GM23248 (cell line): ENCODE measurements at regions not wholly inside any gene's neighbourhood (a gene's known extent, or its start where the extent isn't known, plus 50 kb on each side); places are given as distances from the start of the nearest gene placed in this dataset.

Experiments
- DNase-seq: peaks from one replicate; pipeline ENCODE4 v3.0.0-alpha.2; 2015
- H2AFZ ChIP-seq: fragments of 200-600 bp; sonication (generic); 2 replicates; pipeline ENCODE4 v1.6.1; 2016; ENCODE audit warnings: antibody characterized with exemption
- H3F3A ChIP-seq: fragments of 200-600 bp; sonication (generic); 2 replicates; pipeline ENCODE4 v1.6.1; 2016; ENCODE audit warnings: mild to moderate bottlenecking, antibody characterized with exemption, mixed run types; ENCODE audit not compliant: insufficient read depth
- H3K27ac ChIP-seq: fragments of 200-600 bp; sonication (generic); 2 replicates; pipeline ENCODE4 v1.5.1; 2016; ENCODE audit warnings: mild to moderate bottlenecking
- H3K27me3 ChIP-seq: fragments of 200-600 bp; sonication (generic); replicated peaks from 2 replicates; pipeline ENCODE4 v1.6.1; 2016; ENCODE audit warnings: mild to moderate bottlenecking; ENCODE audit not compliant: insufficient read depth
- H3K36me3 ChIP-seq: fragments of 200-600 bp; sonication (generic); 2 replicates; pipeline ENCODE4 v1.6.1; 2016; ENCODE audit warnings: low read depth, mild to moderate bottlenecking
- H3K4me1 ChIP-seq: fragments of 200-600 bp; sonication (generic); 2 replicates; pipeline ENCODE4 v1.6.1; 2016; ENCODE audit warnings: mild to moderate bottlenecking; ENCODE audit not compliant: insufficient read depth
- H3K4me2 ChIP-seq: fragments of 200-600 bp; sonication (generic); one replicate; pipeline ENCODE4 v1.6.1; 2016; ENCODE audit warnings: mild to moderate bottlenecking; ENCODE audit not compliant: unreplicated experiment
- H3K4me3 ChIP-seq: fragments of 200-600 bp; sonication (generic); 2 replicates; pipeline ENCODE4 v1.5.1; 2016; ENCODE audit warnings: mild to moderate bottlenecking
- H3K79me2 ChIP-seq: fragments of 200-600 bp; sonication (generic); 2 replicates; pipeline ENCODE4 v1.6.1; 2016; ENCODE audit warnings: mild to moderate bottlenecking; ENCODE audit not compliant: insufficient read depth
- H3K9ac ChIP-seq: fragments of 200-600 bp; sonication (generic); 2 replicates; pipeline ENCODE4 v1.6.1; 2016; ENCODE audit warnings: mild to moderate bottlenecking
- H3K9me2 ChIP-seq: fragments of 200-600 bp; sonication (generic); 2 replicates; pipeline ENCODE4 v1.6.1; 2016; ENCODE audit warnings: mixed run types, mild to moderate bottlenecking, moderate library complexity; ENCODE audit not compliant: insufficient read depth
- H3K9me3 ChIP-seq: fragments of 200-600 bp; sonication (generic); one replicate; pipeline ENCODE4 v1.6.1; 2017; ENCODE audit warnings: low read depth
- H4K20me1 ChIP-seq: fragments of 200-600 bp; sonication (generic); 2 replicates; pipeline ENCODE4 v1.6.0; 2016; ENCODE audit not compliant: insufficient read depth
- EZH2 ChIP-seq: fragments of 200-600 bp; sonication (generic); IDR thresholded peaks from 2 replicates; pipeline ENCODE4 v1.6.1; 2018; ENCODE audit warnings: antibody characterized with exemption, mild to moderate bottlenecking; ENCODE audit not compliant: insufficient read depth, poor library complexity, severe bottlenecking
- EZH2phosphoT487 ChIP-seq: fragments of 200-600 bp; sonication (generic); IDR thresholded peaks from 2 replicates; pipeline ENCODE4 v1.6.1; 2018; ENCODE audit warnings: antibody characterized with exemption, moderate library complexity, mild to moderate bottlenecking, low read depth; ENCODE audit not compliant: insufficient read depth
- WGBS, 2 experiments: methylation state at CpG; one replicate each; pipeline ENCODE4 v1.1.6; 2015 to 2017; ENCODE audit warnings: low lambda C conversion rate in 2 of 2, low coverage in 1 of 2; ENCODE audit errors: missing lambda C conversion rate in 2 of 2; 5-methylcytosine and 5-hydroxymethylcytosine counted together
- in situ Hi-C: fragments of 300-500 bp; cut with MboI; formaldehyde crosslinking; loops from 2 replicates; pipeline ENCODE4 v1.15.0; 2020

DNA sequence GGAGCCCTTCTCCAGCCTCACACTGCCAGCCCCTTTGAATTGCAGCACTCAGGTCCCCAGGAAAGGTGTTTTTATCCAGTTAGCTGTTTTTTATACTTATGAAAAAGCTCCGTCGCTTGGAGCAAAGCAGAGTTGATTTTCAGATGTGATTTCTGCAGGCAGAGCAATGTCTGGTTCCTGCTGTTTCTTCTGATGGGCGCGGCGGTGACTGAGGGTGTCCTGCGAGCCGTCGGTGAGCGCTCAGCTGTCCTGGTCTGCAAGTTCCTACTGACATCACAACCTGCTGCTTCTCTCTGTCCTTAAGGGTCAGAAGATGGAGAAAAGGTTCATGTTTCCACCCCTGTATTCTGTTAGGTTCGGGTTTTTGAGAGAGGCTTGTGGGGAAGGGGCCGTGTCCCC lies 109.6 kb upstream of the FAM20C start:
- DNase-seq = no peak
- no peaks in the 10 kb centered on the region for H4K20me1 ChIP-seq
- no peak overlapping the region for H3K27ac ChIP-seq
- no peak for TF ChIP-seq EZH2
- no peak for TF ChIP-seq EZH2phosphoT487
- H2AFZ ChIP-seq = no peak overlapping the region
- H3K4me2 ChIP-seq = no peak overlapping the region
- H3F3A ChIP-seq = no peaks in the 10 kb centered on the region
- H3K27me3 ChIP-seq = no peaks in the 10 kb centered on the region
- in situ Hi-C loops = no loop called here
- no peaks in the 10 kb centered on the region for H3K4me1 ChIP-seq
- H3K9me3 ChIP-seq = no peaks in the 10 kb centered on the region
- no peaks in the 10 kb centered on the region for H3K36me3 ChIP-seq
- no peaks in the 10 kb centered on the region for H3K79me2 ChIP-seq
- H3K9me2 ChIP-seq = no peaks in the 10 kb centered on the region
- H3K4me3 ChIP-seq = no peak overlapping the region
- 96 to 97% methylated on average over 11 of the region's 11 CpGs for WGBS, 2 experiments
- H3K9ac ChIP-seq = no peak overlapping the region

DNA sequence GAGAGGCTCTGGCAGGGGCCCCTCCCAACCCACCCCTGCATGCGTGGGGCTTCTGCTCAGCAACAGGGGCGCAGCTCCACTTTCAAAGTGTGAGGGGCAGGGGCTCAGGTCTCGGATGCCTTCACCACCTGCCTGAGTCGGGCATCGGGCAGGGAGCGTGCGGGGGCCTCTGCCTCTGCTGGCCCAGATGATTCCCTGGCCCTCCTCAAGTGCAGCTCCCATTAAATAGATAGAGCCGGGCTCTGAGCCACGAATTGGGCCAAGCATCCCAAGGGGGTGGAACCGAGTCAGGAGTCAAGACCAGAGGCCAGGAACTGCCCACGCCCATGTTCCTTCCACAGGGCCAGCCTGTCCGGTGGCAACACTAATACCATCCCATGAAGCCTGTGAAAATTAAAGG lies 108.9 kb upstream of the FAM20C start:
- WGBS, 2 experiments = 80 to 85% methylated on average over 12 of the region's 12 CpGs

DNA sequence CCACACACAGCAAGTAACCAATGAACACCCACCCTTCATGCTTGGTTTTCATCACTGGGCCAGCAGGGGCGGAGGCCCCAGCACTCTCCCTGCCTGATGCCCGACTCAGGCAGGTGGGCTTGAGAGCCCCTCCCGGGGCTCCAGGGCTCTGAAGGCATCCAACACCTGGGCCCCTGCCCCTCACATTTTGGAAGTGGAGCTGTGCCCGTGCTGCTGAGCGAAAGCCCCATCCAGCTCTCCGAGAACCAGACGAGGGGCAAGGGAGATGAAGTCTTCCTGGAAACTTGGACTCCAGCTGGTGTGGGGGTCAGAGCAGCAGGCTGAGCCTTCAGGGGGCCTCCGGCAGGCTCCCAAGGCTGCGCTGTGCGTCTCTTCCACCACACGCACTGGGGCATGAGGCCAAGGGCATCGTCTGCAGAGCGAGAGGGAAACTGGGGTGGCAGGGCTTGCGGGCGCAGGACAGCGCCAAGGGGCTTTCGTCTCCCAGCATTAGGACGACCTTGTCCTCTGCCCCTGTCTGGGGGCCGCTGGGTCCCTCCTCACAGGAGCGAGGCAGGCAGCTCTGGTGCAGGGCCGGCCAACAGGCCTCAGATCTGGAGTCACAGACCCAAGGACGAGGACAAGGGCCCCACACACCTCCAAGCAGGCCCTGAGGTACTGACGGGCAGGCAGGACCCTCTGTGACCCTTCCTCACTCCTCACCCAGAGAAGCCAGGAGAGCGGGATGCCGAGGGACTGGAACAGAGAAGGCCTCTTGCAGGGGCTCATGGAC lies 108.3 kb upstream of the FAM20C start:
- H2AFZ ChIP-seq = no peak overlapping the region
- H3K4me1 ChIP-seq = peaks cover 9% of the 10 kb centered on the region
- H3K27ac ChIP-seq = no peak overlapping the region
- no peaks in the 10 kb centered on the region for H3K27me3 ChIP-seq
- H3K9me2 ChIP-seq = no peaks in the 10 kb centered on the region
- no peak overlapping the region for H3K4me3 ChIP-seq
- DNase-seq = no peak
- H3F3A ChIP-seq = peaks cover 7% of the 10 kb centered on the region
- 95 to 96% methylated on average over 24 to 25 of the region's 25 CpGs for WGBS, 2 experiments
- H3K9ac ChIP-seq = no peak overlapping the region
- H3K36me3 ChIP-seq = no peaks in the 10 kb centered on the region
- in situ Hi-C loops = no loop called here
- no peaks in the 10 kb centered on the region for H3K79me2 ChIP-seq
- no peaks in the 10 kb centered on the region for H3K9me3 ChIP-seq
- H3K4me2 ChIP-seq = no peak overlapping the region
- TF ChIP-seq EZH2 = no peak
- no peak for TF ChIP-seq EZH2phosphoT487
- H4K20me1 ChIP-seq = no peaks in the 10 kb centered on the region

More for the DNA sequence above, 108.9 kb upstream of the FAM20C start:
- TF ChIP-seq EZH2 = no peak
- TF ChIP-seq EZH2phosphoT487 = no peak
- Histone ChIP-seq H3K36me3 (no peaks in the 10 kb centered on the region), H3F3A (peaks cover 1% of the 10 kb centered on the region; the same call in 1 of the 2 replicates), H3K4me2 (no peak overlapping the region), H4K20me1 (no peaks in the 10 kb centered on the region), H3K9ac (no peak overlapping the region), H3K27me3 (no peaks in the 10 kb centered on the region), H3K4me1 (peaks cover 3% of the 10 kb centered on the region), H2AFZ (no peak overlapping the region), H3K4me3 (no peak overlapping the region), H3K27ac (no peak overlapping the region), H3K79me2 (no peaks in the 10 kb centered on the region), H3K9me2 (no peaks in the 10 kb centered on the region), H3K9me3 (no peaks in the 10 kb centered on the region)
- in situ Hi-C loops = no loop called here
- DNase-seq = no peak

DNA sequence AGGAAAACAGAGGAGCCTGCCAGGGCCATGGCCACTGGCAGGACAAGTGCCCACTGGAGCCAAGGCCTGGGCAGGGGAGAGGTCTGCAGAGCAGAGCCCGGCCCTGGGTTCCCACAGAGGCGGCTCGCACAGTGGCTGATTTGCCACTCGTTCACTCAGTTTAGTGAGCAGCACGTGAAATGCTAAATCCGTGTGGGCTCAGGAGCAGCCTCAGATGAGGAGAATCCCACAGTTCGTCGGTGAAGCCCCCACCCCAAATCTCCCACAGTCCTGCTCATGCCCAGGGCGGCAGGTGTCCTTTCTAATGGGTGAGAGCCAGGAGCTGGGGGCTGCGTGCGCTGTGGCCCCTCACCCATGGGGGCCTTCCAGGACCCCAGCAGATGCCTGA lies 107.7 kb upstream of the FAM20C start:
- in situ Hi-C loops = no loop called here
- no peak for TF ChIP-seq EZH2
- TF ChIP-seq EZH2phosphoT487 = no peak
- Histone ChIP-seq H3K27me3 (no peaks in the 10 kb centered on the region), H3K4me3 (no peak overlapping the region), H3K79me2 (no peaks in the 10 kb centered on the region), H3F3A (peaks cover 11% of the 10 kb centered on the region), H3K4me1 (peaks cover 14% of the 10 kb centered on the region), H3K4me2 (no peak overlapping the region), H3K27ac (no peak overlapping the region), H3K9me2 (no peaks in the 10 kb centered on the region), H3K36me3 (no peaks in the 10 kb centered on the region), H3K9me3 (no peaks in the 10 kb centered on the region), H2AFZ (no peak overlapping the region), H3K9ac (no peak overlapping the region), H4K20me1 (no peaks in the 10 kb centered on the region)
- DNase-seq = no peak
- WGBS, 2 experiments = 91 to 93% methylated on average over 11 of the region's 11 CpGs
